ENCODE measurements at regions not wholly inside any gene's neighbourhood (a gene's known extent, or its start where the extent isn't known, plus 50 kb on each side); places are given as distances from the start of the nearest gene placed in this dataset.

DNA sequence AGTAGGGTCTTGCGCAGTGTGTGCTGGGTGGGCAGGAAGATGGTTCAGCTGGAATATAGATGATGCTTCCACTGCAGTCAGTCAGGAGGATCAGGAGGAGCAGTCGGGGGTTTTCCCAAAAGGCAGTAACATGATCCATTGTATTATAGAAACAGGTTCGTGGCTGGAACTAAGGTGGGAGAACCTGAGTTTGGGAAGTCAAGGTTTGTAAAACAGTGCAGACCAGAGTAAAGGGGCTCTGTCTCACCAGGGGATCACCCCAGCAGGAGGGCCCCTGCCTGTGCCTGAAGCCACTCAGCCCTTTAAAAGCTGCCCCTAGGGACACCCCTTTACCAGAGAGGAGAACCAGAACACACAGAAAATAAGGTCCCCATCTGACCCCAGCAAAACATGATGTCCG lies 213.4 kb downstream of the AUH start:
- 72% methylated on average over 4 of the region's 4 CpGs for WGBS (ENCODE audit: low lambda C conversion rate)
- no peak overlapping the region for H3K4me3 ChIP-seq (ENCODE audit: low read depth in 2 of 2, low read length in 1 of 2)
- no peak overlapping the region for H3K9ac ChIP-seq
- no peaks in the 10 kb centered on the region for H3K9me2 ChIP-seq
- H4K20me1 ChIP-seq (ENCODE audit: insufficient read depth): no peaks in the 10 kb centered on the region
- ChIA-PET CTCF (no interaction called here), POLR2A (no interaction called here)
- no peak for DNase-seq
- H3K4me1 ChIP-seq (ENCODE audit: control insufficient read depth in 1 of 2, insufficient read depth in 2 of 2, low read depth in 1 of 2, low read length in 1 of 2): no peaks in the 10 kb centered on the region
- no peaks in the 10 kb centered on the region for H3F3A ChIP-seq (replicated peaks; ENCODE audit: insufficient read depth)
- H2AFZ ChIP-seq (ENCODE audit: low read depth): no peak overlapping the region
- H3K9me3 ChIP-seq: no peaks in the 10 kb centered on the region
- H3K79me2 ChIP-seq (ENCODE audit: insufficient read depth): no peaks in the 10 kb centered on the region
- H3K4me2 ChIP-seq: no peak overlapping the region
- H3K27me3 ChIP-seq (ENCODE audit: insufficient read depth): no peaks in the 10 kb centered on the region
- no peaks in the 10 kb centered on the region for H3K36me3 ChIP-seq (replicated peaks in 1 of 2; ENCODE audit: control insufficient read depth in 1 of 2, insufficient read depth in 2 of 2, low read length in 1 of 2)
- TF ChIP-seq MXI1 (IDR thresholded peaks at IDR 0.05; ENCODE audit: low read depth, low read length) (no peak), FOXJ3 (CRISPR knock-in tag; IDR thresholded peaks at IDR 0.05) (no peak), NRF1 (IDR thresholded peaks at IDR 0.05; ENCODE audit: low read depth, low read length) (no peak), FOXM1 (IDR thresholded peaks at IDR 0.05; ENCODE audit: low read depth) (no peak), NFIC (IDR thresholded peaks at IDR 0.05; ENCODE audit: borderline replicate concordance) (no peak), RCOR1 (IDR thresholded peaks at IDR 0.05; ENCODE audit: low read length) (no peak), EP300 (IDR thresholded peaks at IDR 0.05; ENCODE audit: borderline replicate concordance in 1 of 2, low read depth in 1 of 2, low read length in 1 of 2) (no peak), JUND (IDR thresholded peaks at IDR 0.05) (no peak)
- TF ChIP-seq, protein P1, sequence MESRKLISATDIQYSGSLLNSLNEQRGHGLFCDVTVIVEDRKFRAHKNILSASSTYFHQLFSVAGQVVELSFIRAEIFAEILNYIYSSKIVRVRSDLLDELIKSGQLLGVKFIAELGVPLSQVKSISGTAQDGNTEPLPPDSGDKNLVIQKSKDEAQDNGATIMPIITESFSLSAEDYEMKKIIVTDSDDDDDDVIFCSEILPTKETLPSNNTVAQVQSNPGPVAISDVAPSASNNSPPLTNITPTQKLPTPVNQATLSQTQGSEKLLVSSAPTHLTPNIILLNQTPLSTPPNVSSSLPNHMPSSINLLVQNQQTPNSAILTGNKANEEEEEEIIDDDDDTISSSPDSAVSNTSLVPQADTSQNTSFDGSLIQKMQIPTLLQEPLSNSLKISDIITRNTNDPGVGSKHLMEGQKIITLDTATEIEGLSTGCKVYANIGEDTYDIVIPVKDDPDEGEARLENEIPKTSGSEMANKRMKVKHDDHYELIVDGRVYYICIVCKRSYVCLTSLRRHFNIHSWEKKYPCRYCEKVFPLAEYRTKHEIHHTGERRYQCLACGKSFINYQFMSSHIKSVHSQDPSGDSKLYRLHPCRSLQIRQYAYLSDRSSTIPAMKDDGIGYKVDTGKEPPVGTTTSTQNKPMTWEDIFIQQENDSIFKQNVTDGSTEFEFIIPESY (IDR thresholded peaks at IDR 0.05; ENCODE audit: borderline replicate concordance, low read depth): no peak
- no peak overlapping the region for H3K27ac ChIP-seq (ENCODE audit: low read depth in 2 of 2, low read length in 1 of 2)

DNA sequence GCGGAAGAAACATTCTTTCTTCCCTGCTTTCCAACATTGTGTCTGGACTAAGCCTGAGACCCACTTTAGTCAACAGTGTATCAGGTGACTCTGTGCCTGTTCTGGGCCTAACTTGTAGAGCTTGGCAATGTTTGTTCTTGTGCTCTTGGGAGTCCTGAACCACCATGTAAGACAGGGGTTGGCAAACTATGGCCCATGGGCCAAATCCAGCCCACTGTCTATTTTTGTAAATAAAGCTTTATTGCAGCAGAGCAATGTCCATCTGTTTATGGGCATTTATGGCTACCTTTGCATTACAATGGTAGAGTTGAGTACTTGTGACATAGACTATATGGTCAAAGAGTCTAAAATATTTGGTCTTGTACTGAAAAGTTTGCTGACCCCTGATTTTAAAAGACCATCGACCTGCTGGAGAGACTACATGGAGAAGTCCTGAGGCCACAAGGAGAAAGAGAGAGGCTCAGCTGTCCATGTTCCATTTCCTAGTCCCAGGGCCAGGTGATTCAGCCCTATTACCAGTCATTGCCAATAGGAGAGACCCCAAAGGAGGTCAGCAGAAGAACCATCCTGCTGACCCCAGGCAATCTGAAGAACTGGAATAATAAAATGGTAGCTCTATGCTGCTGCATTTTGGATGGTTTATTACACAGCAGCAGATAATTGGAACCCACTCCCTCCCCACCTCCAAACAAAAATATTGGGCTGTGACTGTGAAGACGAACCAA lies 211.3 kb downstream of the AUH start:
- Histone ChIP-seq H4K20me1 (ENCODE audit: insufficient read depth) (no peaks in the 10 kb centered on the region), H3K4me2 (no peak overlapping the region), H3K36me3 (replicated peaks in 1 of 2; ENCODE audit: control insufficient read depth in 1 of 2, insufficient read depth in 2 of 2, low read length in 1 of 2) (no peaks in the 10 kb centered on the region), H3K9me2 (no peaks in the 10 kb centered on the region), H3K27me3 (ENCODE audit: insufficient read depth) (no peaks in the 10 kb centered on the region), H3K9ac (no peak overlapping the region), H3K27ac (ENCODE audit: low read depth in 2 of 2, low read length in 1 of 2) (no peak overlapping the region), H3K9me3 (no peaks in the 10 kb centered on the region), H3F3A (replicated peaks; ENCODE audit: insufficient read depth) (no peaks in the 10 kb centered on the region), H2AFZ (ENCODE audit: low read depth) (no peak overlapping the region), H3K79me2 (ENCODE audit: insufficient read depth) (no peaks in the 10 kb centered on the region), H3K4me1 (ENCODE audit: control insufficient read depth in 1 of 2, insufficient read depth in 2 of 2, low read depth in 1 of 2, low read length in 1 of 2) (no peaks in the 10 kb centered on the region), H3K4me3 (ENCODE audit: low read depth in 2 of 2, low read length in 1 of 2) (no peak overlapping the region)
- no peak for DNase-seq
- POLR2A ChIA-PET: no interaction called here
- CTCF ChIA-PET: no interaction called here
- no peak for TF ChIP-seq ELF1 (IDR thresholded peaks at IDR 0.05)
- 74% methylated on average over 3 of the region's 3 CpGs for WGBS (ENCODE audit: low lambda C conversion rate)
